IPS-NIHi11 (cell line): ENCODE measurements at regions not wholly inside any gene's neighbourhood (a gene's known extent, or its start where the extent isn't known, plus 50 kb on each side); places are given as distances from the start of the nearest gene placed in this dataset.
A peak's percentile ranks its signal among the peaks of the same experiment; 100 is the strongest.

ENCODE experiments used
- DNase-seq: peaks from one replicate; pipeline ENCODE4 v3.0.0; 2012; ENCODE audit warnings: mixed read lengths, low spot score

DNA sequence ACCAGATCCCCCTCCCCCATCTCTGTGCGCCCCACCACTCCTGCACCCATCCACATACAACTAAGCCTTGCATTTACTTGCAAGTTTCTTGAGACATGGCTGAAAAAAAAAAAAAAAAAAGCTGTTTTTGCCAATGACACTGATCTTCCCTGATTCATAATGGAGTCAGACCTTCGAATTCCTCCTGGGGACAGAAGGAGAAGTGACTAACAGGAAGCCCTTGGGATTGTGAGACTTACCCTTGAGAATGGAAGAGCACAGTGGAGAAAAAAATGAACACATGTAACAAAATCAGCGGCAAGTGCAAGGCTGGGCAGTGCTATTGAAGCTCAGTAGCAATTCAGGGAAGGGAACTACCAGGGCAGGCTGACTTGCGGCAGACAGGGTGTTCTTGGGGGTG, 288.4 kb downstream of the BCOR start:
- no peak for DNase-seq

DNA sequence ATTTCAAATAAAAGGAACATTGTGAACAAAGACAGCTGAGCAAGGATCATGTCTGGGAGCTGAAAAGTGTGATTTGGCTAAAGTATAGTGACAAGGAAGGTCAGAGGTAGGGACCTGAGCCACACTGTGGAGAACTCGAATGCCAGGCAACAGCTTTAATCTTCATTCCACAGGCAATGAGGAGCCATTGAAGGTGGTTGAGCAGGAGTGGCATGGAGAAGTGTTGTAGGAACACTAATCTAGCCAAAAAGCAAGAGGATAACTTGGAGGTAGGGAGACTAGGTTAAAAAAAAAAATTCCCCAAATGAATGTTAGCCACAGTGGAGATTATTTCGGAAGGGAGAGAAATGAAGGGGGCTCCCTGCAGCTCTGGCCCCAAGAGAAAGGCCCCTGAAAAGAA, 286.9 kb downstream of the BCOR start:
- no peak for DNase-seq

DNA sequence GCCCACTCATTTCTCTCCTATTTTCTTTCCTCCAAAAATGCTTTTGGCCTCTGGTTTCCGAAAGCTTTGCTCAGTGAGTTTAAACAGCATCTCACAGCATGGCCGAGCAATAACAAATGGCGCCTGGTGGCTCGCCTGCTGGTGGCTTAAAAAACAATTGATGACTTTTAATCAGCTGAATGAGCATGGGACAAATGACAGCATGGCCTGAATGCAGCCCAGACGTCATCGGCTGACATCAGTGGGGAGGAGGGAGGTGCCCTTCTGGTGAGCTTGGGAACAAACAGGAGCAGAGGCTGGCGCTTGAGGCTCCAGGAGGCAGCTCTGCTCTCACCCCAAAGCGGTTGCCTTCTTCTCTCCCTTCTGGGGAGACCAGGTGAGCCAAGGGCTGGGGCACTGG, 286.4 kb downstream of the BCOR start:
- no peak for DNase-seq

DNA sequence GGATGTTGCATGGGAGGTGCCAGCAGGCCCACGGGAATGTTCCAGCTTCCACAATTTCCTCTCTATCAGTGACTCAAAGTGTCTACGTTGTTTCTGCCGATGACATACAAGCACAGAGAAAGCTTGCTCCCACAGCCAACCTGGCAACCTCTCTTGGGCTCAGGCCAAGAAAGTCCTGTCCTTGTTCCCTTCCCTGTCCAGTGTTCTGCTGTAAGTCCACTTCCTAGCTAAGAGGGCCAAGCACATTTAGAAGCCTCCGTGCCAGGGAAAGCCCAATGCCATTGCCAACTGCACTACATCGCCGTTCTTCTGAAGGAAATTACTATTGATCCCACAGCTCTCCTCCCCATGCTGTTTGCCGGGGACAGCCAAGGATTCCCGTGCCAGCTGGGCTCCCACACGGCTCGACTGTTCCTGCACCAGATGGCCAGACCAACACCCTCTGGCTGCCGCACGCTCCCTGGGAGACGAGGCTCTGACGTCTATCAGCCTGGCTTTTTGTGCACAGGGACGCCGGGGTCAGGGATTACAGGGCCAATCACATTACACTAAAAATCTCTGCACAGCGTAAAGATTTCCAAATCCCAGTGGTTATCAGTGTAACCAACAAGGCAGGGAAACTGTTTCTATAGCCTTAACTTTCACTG, 284.0 kb downstream of the BCOR start:
- no peak for DNase-seq

DNA sequence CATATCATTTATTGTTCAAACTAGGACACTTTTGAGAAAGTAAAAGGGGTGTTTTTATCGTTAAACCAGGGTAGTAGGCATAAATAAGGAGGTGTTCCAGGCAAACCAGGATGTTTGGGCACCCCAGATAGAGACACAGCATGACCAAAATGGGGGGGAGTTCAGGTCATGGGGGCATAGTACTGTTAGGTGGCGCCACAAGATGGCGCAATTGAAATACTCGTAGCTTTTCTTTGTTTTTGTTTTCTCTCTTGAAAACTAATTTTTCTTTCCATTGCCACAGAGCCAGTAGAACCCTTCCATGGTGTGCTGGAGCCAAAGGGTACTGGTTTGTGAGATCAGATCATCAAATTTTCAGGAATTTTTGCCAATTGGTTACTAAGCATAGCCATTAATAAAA, 283.4 kb downstream of the BCOR start:
- no peak for DNase-seq

GRCh38 chrX:39815631-39816030, 282.1 kb downstream of the BCOR start:
- peak; percentile 23 for DNase-seq

DNA sequence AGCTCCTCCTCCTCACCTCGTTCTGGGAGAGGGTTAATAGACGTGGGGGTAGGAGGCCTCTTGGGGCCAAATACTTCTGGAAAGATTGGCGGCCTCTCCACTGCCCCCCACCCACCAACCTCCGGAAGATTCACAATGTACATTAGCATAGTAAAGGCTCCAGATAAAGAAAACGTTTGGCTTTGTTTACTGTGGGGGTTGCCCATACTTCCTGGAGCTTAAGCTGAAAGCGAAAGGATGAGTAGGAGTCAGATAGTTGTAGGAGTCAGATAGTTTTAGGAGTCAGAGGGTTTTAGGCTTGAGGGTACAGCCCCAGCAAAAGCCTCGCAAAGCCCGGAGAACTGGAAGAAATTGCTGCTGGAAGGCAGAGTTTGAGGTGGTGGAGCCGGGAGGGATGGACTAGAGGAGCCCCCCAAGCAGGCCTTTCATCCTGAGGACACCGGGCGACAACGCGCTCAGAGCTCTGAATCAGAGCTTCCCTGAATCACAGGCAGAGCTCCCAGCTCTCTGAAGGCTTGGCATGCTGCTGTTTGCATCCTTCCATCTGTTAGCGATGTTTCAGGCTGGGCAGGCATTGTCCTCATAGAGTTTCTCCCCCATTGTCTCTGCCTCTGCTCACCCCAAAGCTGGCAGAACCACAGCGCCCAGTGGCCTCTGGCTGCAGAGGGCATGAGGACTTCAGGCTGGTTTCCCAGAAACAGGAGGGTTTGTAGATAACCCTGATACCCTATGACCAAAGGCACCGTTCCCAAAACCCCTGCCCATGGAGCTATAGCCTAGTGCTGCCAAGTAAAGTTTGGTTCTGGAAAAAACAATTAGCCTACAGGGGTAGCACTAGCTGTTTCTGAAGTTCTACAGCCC, 280.7 kb downstream of the BCOR start:
- peak; percentile 27 for DNase-seq

DNA sequence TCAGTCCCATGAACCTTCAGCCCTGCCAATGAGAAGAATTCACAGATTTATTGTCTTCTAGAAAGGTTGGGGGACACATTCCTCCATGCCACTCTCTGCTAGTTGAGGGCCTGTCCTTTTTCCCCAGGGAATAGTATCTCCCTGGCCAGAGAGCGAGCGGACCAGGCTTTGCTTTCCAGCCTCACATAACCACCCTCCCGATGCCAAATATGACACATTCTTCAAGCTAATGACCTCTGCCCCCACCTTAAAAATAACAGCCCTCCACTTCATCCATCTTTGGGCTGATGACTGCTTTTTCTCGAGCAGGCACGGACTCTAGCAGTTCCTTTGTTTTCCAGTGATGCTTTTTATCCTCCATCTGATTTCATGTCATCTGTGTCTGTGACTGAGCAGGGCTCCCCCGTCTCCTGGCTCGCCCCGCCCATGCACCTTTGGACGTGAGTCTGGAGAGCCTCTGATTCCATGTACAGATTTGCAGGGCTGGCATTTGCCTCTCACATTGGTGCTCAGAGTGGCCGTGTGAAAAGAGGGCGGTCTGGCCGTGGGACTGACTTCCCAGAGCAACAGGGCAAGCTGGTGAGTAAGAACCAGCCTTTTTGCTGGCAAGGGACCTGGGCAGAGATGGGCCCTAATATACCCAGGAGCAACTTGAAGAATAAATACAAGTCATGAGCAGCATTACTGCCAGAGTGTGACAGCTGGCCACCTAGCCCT, 279.8 kb downstream of the BCOR start:
- no peak for DNase-seq

GRCh38 chrX:39818750-39819149, 279.0 kb downstream of the BCOR start:
- DNase-seq: no peak

DNA sequence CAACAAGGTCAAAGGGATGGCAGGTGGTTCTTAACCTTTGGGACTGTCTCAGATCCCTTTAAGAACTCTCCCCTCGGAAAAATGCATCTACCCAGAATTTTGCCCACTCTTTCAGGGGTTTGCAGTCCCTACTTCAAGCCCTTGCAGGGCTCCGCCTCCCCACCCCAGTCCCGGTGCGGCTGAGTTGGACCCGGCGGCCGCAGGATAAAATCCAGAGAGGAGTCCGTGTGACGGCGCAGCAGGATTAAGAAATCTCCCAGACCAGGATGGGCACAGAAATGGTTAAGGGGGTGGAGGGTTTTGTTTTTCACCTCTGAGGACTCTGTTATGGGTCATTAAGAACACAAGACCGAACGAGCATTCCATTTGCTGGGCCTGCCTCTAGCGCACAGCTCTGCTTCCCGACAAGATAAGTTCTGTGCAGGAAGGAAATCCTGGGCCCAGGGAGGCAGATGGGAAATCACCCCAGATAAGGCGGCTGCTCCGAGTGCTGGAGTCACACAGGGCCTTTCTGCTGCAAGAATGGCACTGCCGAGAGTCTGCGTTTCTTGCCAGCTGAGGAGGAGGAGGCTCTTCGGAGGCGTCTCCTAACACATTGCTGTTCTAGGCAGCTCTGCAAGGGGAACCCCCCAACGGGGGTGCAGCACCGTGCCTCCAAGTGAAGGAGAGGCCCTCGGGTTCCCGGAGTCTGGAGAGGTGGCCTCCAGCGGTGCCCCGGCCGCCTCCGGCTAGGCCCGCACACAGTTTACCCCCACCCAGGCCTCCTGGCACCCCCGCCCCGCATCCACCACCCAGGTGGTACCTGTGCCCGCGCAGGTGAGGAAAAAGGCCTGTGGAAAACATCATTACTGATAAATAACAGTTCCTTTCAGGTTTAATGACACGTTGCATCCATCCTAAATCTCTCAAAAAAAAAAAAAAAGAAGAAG, 277.6 kb downstream of the BCOR start:
- no peak for DNase-seq

- peak; percentile 76 for DNase-seq
These were observed 276.6 kb downstream of the BCOR start for GRCh38 chrX:39820938-39821708.

- no peak for DNase-seq
These were observed 276.1 kb downstream of the BCOR start for GRCh38 chrX:39821709-39822095.

GRCh38 chrX:39822133-39822748, 275.5 kb downstream of the BCOR start:
- no peak for DNase-seq

DNA sequence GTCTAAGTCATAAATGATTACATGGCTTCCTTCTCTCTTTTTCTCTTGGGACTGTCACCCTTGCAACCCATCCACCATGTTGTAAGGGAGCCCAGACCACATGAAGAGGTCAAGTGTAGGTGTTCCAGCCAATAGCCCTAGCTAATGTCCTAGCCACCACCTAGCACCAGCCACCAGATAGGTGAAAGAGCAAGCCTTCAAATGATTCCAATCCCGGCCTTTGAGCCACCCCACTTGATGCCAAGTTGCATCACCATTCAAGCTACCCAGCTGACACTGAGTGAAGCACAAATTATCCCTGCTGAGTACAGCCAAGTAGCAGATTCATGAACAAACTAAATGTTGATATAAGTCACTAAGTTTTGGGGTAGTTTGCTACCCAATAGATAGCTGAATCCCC, 274.3 kb downstream of the BCOR start:
- DNase-seq: no peak

DNA sequence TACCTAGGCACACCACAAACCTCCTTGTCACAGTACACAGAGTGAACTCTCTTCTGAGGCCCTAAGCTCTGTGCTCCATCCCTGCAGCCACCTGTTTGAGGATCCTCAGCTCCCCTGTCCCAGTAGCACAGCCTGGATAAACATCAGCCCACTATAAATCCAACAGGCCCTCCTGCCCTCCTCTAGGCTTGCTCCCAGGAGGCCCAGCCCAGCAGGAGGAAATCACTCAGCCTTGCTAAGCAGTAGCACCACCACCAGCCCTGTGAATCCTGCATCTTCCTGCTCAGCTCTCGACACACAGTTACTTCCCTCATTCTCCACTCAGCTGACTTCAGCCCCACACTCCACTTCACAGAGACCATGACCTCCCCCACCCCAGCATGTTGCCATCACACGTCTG, 273.9 kb downstream of the BCOR start:
- DNase-seq: no peak

GRCh38 chrX:39826813-39827543, 270.8 kb downstream of the BCOR start:
- DNase-seq: no peak

- no peak for DNase-seq
These were observed 269.8 kb downstream of the BCOR start for GRCh38 chrX:39827951-39828350.

DNA sequence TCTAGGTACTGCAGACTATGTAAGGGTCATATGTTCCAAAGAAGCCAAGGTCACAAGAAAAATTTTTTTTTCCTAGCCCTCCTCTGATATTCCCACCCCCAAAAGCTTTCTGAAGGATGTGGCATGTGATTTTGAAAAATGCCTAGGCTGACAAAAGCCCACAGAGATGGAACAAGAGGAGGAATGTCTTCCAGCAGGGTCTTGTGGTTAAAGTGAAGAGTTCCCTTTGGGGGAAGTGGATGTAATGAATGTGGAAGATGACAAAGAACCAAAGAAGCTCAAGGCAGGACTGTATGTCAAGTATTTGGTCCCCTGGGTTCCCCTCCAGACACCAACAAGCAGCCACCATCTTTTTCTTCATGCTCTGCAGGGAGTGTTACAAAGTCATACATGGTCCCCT, 268.8 kb downstream of the BCOR start:
- DNase-seq: no peak

- DNase-seq: no peak
These were observed 267.8 kb downstream of the BCOR start for GRCh38 chrX:39829965-39830364.

DNA sequence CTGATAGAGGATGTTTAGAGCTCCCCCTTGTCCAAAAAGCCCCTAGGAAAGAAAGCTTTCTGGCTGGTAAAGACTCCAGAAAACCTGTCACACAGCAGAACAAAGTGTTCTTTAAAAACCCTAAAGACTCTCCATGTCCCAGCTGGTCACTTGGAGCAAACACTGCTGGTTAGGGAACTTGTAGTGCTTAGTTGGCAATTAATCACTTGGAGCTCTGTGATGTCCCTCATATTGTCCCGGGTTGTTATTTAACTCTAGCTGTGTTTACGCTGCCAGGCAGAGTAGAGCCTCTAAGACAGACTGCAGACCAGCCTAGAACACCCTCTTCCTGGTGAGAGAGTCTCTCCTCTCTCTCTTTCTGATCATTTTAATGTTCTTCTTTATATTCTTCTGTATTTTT, 267.3 kb downstream of the BCOR start:
- DNase-seq: no peak
